CD4-positive, alpha-beta T cell (primary cell): ENCODE measurements at regions not wholly inside any gene's neighbourhood (a gene's known extent, or its start where the extent isn't known, plus 50 kb on each side); places are given as distances from the start of the nearest gene placed in this dataset.

ENCODE experiments used
- ATAC-seq: fragments of 200-7000 bp; cut with Tn5 transposase; one replicate; pipeline ENCODE4 v1.10.0; 2022; ENCODE audit warnings: mild to moderate bottlenecking; ENCODE audit not compliant: poor library complexity
- CTCF ChIA-PET: fragments of 350-600 bp; sonication (Branson Sonifier 250); formaldehyde crosslinking; loops from one replicate; lab custom pipeline; 2021; ENCODE audit warnings: antibody characterized with exemption, inconsistent platforms; lab: Charles Lee
- POLR2A ChIA-PET: fragments of 350-600 bp; sonication (Branson Sonifier 250); formaldehyde crosslinking; loops from one replicate; lab custom pipeline; 2021; ENCODE audit warnings: antibody characterized with exemption, inconsistent platforms; lab: Charles Lee
- DNase-seq, 14 experiments: peaks; one replicate each; pipeline ENCODE4 v3.0.0-alpha.2; 2013 to 2020; ENCODE audit warnings: mixed read lengths in 2 of 14
- H3K27ac ChIP-seq, 2 donors: one replicate each; pipeline versions ENCODE4 v1.5.1 to v1.7.0; 2013; ENCODE audit warnings: low read length in 2 of 2, low read depth in 1 of 2, mild to moderate bottlenecking in 1 of 2
- H3K27me3 ChIP-seq, 2 experiments: 1 replicate in 1 of 2; 2 replicates in 1 of 2; pipeline versions ENCODE4 v1.6.1 to v1.7.0; 2013; ENCODE audit warnings: low read length in 2 of 2, control low read depth in 1 of 2, mild to moderate bottlenecking in 1 of 2, moderate library complexity in 1 of 2; ENCODE audit not compliant: insufficient read depth in 2 of 2, control insufficient read depth in 1 of 2
- H3K36me3 ChIP-seq: one replicate; pipeline ENCODE4 v1.6.1; 2013; ENCODE audit warnings: low read length, control low read depth; ENCODE audit not compliant: insufficient read depth
- H3K4me1 ChIP-seq: one replicate; pipeline ENCODE4 v1.6.1; 2013; ENCODE audit warnings: low read length, control low read depth; ENCODE audit not compliant: insufficient read depth
- H3K4me3 ChIP-seq: one replicate; pipeline ENCODE4 v1.5.1; 2013; ENCODE audit warnings: mild to moderate bottlenecking, low read length, moderate library complexity
- H3K9me3 ChIP-seq, 2 experiments: 1 replicate in 1 of 2; 2 replicates in 1 of 2; pipeline versions ENCODE4 v1.6.1 to v1.7.0; 2013; ENCODE audit warnings: low read length in 2 of 2, mild to moderate bottlenecking in 2 of 2, control low read depth in 1 of 2, moderate library complexity in 1 of 2; ENCODE audit not compliant: control insufficient read depth in 1 of 2, insufficient read depth in 1 of 2
- H3K27ac Mint-ChIP-seq: one replicate; pipeline ENCODE4 v1.8.0; 2020; ENCODE audit warnings: mixed read lengths
- H3K27me3 Mint-ChIP-seq: one replicate; pipeline ENCODE4 v1.8.0; 2021; ENCODE audit warnings: mixed read lengths
- H3K36me3 Mint-ChIP-seq: one replicate; pipeline ENCODE4 v1.8.0; 2021; ENCODE audit warnings: low read depth, mixed read lengths
- H3K4me1 Mint-ChIP-seq: one replicate; pipeline ENCODE4 v1.8.0; 2021; ENCODE audit warnings: low read depth, mixed read lengths
- H3K4me3 Mint-ChIP-seq: one replicate; pipeline ENCODE4 v1.8.0; 2020; ENCODE audit warnings: mild to moderate bottlenecking, mixed read lengths
- H3K9me3 Mint-ChIP-seq: one replicate; pipeline ENCODE4 v1.8.0; 2020; ENCODE audit warnings: mixed read lengths
- CTCF ChIP-seq: fragments of 200-600 bp; IDR thresholded peaks from one replicate; pipeline ENCODE4 v1.8.0; 2022; ENCODE audit warnings: antibody characterized with exemption, mild to moderate bottlenecking
- intact Hi-C, 2 experiments: fragments of 100-400 bp; cut with DNase I in 1 of 2; cut with micrococcal nuclease in 1 of 2; formaldehyde crosslinking; loops; one replicate each; pipeline versions ENCODE4 v1.15.1 to v1.9.0; 2023 to 2025; cut with DNase I, micrococcal nuclease

GRCh38 chr12:94749455-94749854, 99.1 kb upstream of the TMCC3 start:
- intact Hi-C loops, result no loop called here
- no peak overlapping the region for H3K27ac ChIP-seq
- no peak for TF ChIP-seq CTCF
- H3K27me3 Mint-ChIP-seq, result peaks cover 20% of the 10 kb centered on the region
- POLR2A ChIA-PET, result interaction anchor here (0.6 kb wide), 1 partner anchor 25 kb away, joined by 3 read pairs; no protein-coding TSS in a partner anchor
- H3K4me1 Mint-ChIP-seq, result no peaks in the 10 kb centered on the region
- H3K27me3 ChIP-seq, result peaks cover 0 to 2% of the 10 kb centered on the region in 2 experiments
- no peaks in the 10 kb centered on the region for H3K9me3 ChIP-seq
- no peak overlapping the region for H3K4me3 Mint-ChIP-seq
- H3K36me3 ChIP-seq, result no peaks in the 10 kb centered on the region
- no peaks in the 10 kb centered on the region for H3K4me1 ChIP-seq
- CTCF ChIA-PET, result no interaction called here
- no peak for ATAC-seq
- no peak for DNase-seq
- H3K4me3 ChIP-seq, result no peak overlapping the region
- no peak overlapping the region for H3K27ac Mint-ChIP-seq
- H3K9me3 Mint-ChIP-seq, result no peaks in the 10 kb centered on the region
- no peaks in the 10 kb centered on the region for H3K36me3 Mint-ChIP-seq

GRCh38 chr12:94748726-94749421, 98.5 kb upstream of the TMCC3 start:
- no peak overlapping the region for H3K27ac Mint-ChIP-seq
- no peak overlapping the region for H3K27ac ChIP-seq
- no peaks in the 10 kb centered on the region for H3K4me1 ChIP-seq
- H3K9me3 Mint-ChIP-seq, result no peaks in the 10 kb centered on the region
- ATAC-seq (no peak), DNase-seq (no peak)
- POLR2A ChIA-PET, result no interaction called here
- no peaks in the 10 kb centered on the region for H3K36me3 Mint-ChIP-seq
- CTCF ChIA-PET, result no interaction called here
- no peak overlapping the region for H3K4me3 Mint-ChIP-seq
- no peaks in the 10 kb centered on the region for H3K9me3 ChIP-seq
- intact Hi-C loops, result no loop called here
- no peak overlapping the region for H3K4me3 ChIP-seq
- H3K27me3 Mint-ChIP-seq, result peaks cover 20% of the 10 kb centered on the region
- peaks cover 0 to 2% of the 10 kb centered on the region in 2 experiments for H3K27me3 ChIP-seq
- no peaks in the 10 kb centered on the region for H3K36me3 ChIP-seq
- TF ChIP-seq CTCF, result no peak
- H3K4me1 Mint-ChIP-seq, result no peaks in the 10 kb centered on the region

- no peak for TF ChIP-seq CTCF
- Histone ChIP-seq H3K36me3 (no peaks in the 10 kb centered on the region), H3K9me3 (no peaks in the 10 kb centered on the region), H3K27me3 (no peaks in the 10 kb centered on the region), H3K4me1 (no peaks in the 10 kb centered on the region), H3K4me3 (no peak overlapping the region), H3K27ac (no peak overlapping the region)
- no peak overlapping the region for H3K4me3 Mint-ChIP-seq
- intact Hi-C loops, result no loop called here
- no peaks in the 10 kb centered on the region for H3K9me3 Mint-ChIP-seq
- DNase-seq (no peak), ATAC-seq (no peak)
- no peaks in the 10 kb centered on the region for H3K36me3 Mint-ChIP-seq
- H3K4me1 Mint-ChIP-seq, result no peaks in the 10 kb centered on the region
- H3K27ac Mint-ChIP-seq, result no peak overlapping the region
- CTCF ChIA-PET, result no interaction called here
- POLR2A ChIA-PET, result no interaction called here
- H3K27me3 Mint-ChIP-seq, result peaks cover 8% of the 10 kb centered on the region
These were observed 95.2 kb upstream of the TMCC3 start for GRCh38 chr12:94745562-94745961.
